ENCODE measurements at regions not wholly inside any gene's neighbourhood (a gene's known extent, or its start where the extent isn't known, plus 50 kb on each side); places are given as distances from the start of the nearest gene placed in this dataset.

DNA sequence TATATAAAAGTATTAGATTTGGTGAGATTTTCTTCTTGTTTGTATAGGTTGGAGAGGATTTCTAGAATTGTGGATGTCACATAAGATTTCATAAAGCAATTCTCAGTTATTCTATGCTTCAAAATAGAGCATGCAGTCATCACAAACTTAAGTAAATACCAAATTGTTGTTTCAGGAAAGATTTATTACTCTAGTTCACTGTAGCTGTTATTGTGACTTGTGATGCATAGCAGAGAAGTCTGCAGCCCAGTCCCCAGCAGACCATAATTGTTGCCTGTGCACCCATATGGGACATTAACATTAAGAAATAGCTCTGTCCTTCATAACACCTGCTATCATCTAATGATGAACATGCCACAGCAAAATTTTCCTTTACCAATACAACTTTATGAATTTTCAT lies 228.0 kb upstream of the FAM83B start:
- Histone ChIP-seq H3K4me2 (ENCODE audit: insufficient read depth, low read length) (no peak overlapping the region), H3K79me2 (ENCODE audit: insufficient read depth, low read length) (no peaks in the 10 kb centered on the region), H3K9ac (ENCODE audit: low read depth, low read length) (no peak overlapping the region), H3K27me3 (ENCODE audit: insufficient read depth, low read length, poor library complexity) (no peaks in the 10 kb centered on the region), H2AFZ (ENCODE audit: low read depth, low read length) (no peak overlapping the region), H3K4me3 (ENCODE audit: low read depth in 1 of 2, low read length in 2 of 2) (no peak overlapping the region), H4K20me1 (ENCODE audit: insufficient read depth, low read length) (no peaks in the 10 kb centered on the region), H3K4me1 (ENCODE audit: insufficient read depth, low read length) (no peaks in the 10 kb centered on the region), H3K36me3 (ENCODE audit: insufficient read depth, low read length) (no peaks in the 10 kb centered on the region), H3K27ac (ENCODE audit: low read length) (no peak overlapping the region), H3K9me3 (ENCODE audit: insufficient read depth, low read length, severe bottlenecking) (no peaks in the 10 kb centered on the region)
- TF ChIP-seq, protein P1, sequence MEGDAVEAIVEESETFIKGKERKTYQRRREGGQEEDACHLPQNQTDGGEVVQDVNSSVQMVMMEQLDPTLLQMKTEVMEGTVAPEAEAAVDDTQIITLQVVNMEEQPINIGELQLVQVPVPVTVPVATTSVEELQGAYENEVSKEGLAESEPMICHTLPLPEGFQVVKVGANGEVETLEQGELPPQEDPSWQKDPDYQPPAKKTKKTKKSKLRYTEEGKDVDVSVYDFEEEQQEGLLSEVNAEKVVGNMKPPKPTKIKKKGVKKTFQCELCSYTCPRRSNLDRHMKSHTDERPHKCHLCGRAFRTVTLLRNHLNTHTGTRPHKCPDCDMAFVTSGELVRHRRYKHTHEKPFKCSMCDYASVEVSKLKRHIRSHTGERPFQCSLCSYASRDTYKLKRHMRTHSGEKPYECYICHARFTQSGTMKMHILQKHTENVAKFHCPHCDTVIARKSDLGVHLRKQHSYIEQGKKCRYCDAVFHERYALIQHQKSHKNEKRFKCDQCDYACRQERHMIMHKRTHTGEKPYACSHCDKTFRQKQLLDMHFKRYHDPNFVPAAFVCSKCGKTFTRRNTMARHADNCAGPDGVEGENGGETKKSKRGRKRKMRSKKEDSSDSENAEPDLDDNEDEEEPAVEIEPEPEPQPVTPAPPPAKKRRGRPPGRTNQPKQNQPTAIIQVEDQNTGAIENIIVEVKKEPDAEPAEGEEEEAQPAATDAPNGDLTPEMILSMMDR (IDR thresholded peaks at IDR 0.05; ENCODE audit: borderline replicate concordance, extremely low read depth, low read length, poor library complexity, severe bottlenecking): no peak
- no peak for ATAC-seq (ENCODE audit: insufficient read depth, low read depth)
- DNase-seq: no peak

DNA sequence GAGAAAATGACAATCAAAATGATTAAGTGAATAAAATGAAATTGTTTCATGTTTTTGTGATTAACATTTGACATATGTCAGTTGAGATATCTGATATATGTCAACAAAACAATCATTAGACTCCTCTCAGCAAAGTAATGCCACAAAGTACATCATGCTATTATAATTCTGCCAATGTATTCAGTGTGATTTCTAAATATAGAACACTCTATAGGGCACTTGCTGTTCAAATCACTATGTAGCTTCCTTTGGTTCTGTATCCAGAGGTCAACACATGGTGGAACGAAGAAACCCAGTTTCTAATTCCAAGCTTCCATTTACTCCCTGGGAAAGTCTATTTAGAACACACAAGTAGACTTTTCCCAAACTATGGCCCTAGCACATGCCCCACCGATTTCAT lies 227.5 kb upstream of the FAM83B start:
- Histone ChIP-seq H3K79me2 (ENCODE audit: insufficient read depth, low read length) (no peaks in the 10 kb centered on the region), H3K9me3 (ENCODE audit: insufficient read depth, low read length, severe bottlenecking) (no peaks in the 10 kb centered on the region), H3K27ac (ENCODE audit: low read length) (no peak overlapping the region), H3K27me3 (ENCODE audit: insufficient read depth, low read length, poor library complexity) (no peaks in the 10 kb centered on the region), H4K20me1 (ENCODE audit: insufficient read depth, low read length) (no peaks in the 10 kb centered on the region), H3K9ac (ENCODE audit: low read depth, low read length) (no peak overlapping the region), H3K36me3 (ENCODE audit: insufficient read depth, low read length) (no peaks in the 10 kb centered on the region), H2AFZ (ENCODE audit: low read depth, low read length) (no peak overlapping the region), H3K4me2 (ENCODE audit: insufficient read depth, low read length) (no peak overlapping the region), H3K4me1 (ENCODE audit: insufficient read depth, low read length) (no peaks in the 10 kb centered on the region), H3K4me3 (ENCODE audit: low read depth in 1 of 2, low read length in 2 of 2) (no peak overlapping the region)
- TF ChIP-seq EZH2 (IDR thresholded peaks at IDR 0.05; ENCODE audit: borderline replicate concordance, low read depth, low read length, severe bottlenecking): no peak
- DNase-seq (no peak), ATAC-seq (ENCODE audit: insufficient read depth, low read depth) (no peak)

DNA sequence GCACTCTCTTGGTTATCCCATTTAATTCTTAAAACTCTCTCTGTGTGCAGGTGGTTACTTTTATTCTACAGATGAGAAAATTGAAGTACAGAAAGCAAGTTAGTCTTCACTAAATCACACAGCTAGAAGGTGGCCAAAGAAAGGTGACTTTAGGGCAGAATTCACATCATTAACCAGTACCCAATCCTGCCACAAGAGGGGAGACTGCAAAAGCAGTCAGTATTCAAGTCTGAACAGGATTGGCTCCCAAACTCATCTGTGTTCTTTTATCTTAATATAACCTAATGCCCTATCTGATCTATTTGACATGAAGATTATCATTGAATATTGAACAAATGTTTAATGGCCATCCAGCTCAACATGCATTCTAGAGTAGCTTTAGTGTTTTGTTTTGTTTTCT lies 225.3 kb upstream of the FAM83B start:
- no peaks in the 10 kb centered on the region for H4K20me1 ChIP-seq (ENCODE audit: insufficient read depth, low read length)
- H2AFZ ChIP-seq (ENCODE audit: low read depth, low read length): no peak overlapping the region
- no peak overlapping the region for H3K4me2 ChIP-seq (ENCODE audit: insufficient read depth, low read length)
- H3K36me3 ChIP-seq (ENCODE audit: insufficient read depth, low read length): no peaks in the 10 kb centered on the region
- no peaks in the 10 kb centered on the region for H3K27me3 ChIP-seq (ENCODE audit: insufficient read depth, low read length, poor library complexity)
- no peak overlapping the region for H3K9ac ChIP-seq (ENCODE audit: low read depth, low read length)
- DNase-seq: no peak
- no peak overlapping the region for H3K27ac ChIP-seq (ENCODE audit: low read length)
- peak; percentile 64; the same call in 2 of the 3 replicates for ATAC-seq (ENCODE audit: insufficient read depth, low read depth)
- no peak for TF ChIP-seq EZH2 (IDR thresholded peaks at IDR 0.05; ENCODE audit: borderline replicate concordance, low read depth, low read length, severe bottlenecking)
- TF ChIP-seq, protein P1 (IDR thresholded peaks at IDR 0.05; ENCODE audit: borderline replicate concordance, extremely low read depth, low read length, poor library complexity, severe bottlenecking): peak; percentile 51
- no peaks in the 10 kb centered on the region for H3K9me3 ChIP-seq (ENCODE audit: insufficient read depth, low read length, severe bottlenecking)
- H3K79me2 ChIP-seq (ENCODE audit: insufficient read depth, low read length): no peaks in the 10 kb centered on the region
- no peak overlapping the region for H3K4me3 ChIP-seq (ENCODE audit: low read depth in 1 of 2, low read length in 2 of 2)
- no peaks in the 10 kb centered on the region for H3K4me1 ChIP-seq (ENCODE audit: insufficient read depth, low read length)

DNA sequence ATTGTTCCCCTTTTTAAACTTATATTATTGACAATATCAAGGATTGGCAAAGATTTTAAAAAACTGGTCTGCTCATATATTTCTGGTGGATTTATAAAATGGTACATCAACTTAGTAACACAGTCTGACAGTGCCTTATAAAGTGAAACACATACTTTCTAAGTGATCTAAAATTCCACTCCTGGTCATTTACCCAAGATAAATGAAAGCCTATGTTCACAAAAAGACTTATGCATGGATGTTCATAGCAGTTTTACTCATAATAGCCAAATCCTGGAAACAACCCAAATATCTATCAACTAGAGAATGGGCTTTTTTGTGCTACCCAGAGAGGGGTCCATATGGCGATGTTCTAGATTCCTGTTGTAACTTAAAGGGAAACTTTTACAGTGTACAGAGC lies 222.4 kb upstream of the FAM83B start:
- no peak for ATAC-seq (ENCODE audit: insufficient read depth, low read depth)

More for the DNA sequence above, 222.4 kb upstream of the FAM83B start:
- Histone ChIP-seq H3K4me1 (ENCODE audit: insufficient read depth, low read length) (no peaks in the 10 kb centered on the region), H3K4me2 (ENCODE audit: insufficient read depth, low read length) (no peak overlapping the region), H3K4me3 (ENCODE audit: low read depth in 1 of 2, low read length in 2 of 2) (no peak overlapping the region), H2AFZ (ENCODE audit: low read depth, low read length) (no peak overlapping the region), H3K9ac (ENCODE audit: low read depth, low read length) (no peak overlapping the region), H3K27ac (ENCODE audit: low read length) (no peak overlapping the region), H3K79me2 (ENCODE audit: insufficient read depth, low read length) (no peaks in the 10 kb centered on the region), H3K9me3 (ENCODE audit: insufficient read depth, low read length, severe bottlenecking) (no peaks in the 10 kb centered on the region), H4K20me1 (ENCODE audit: insufficient read depth, low read length) (no peaks in the 10 kb centered on the region), H3K27me3 (ENCODE audit: insufficient read depth, low read length, poor library complexity) (no peaks in the 10 kb centered on the region), H3K36me3 (ENCODE audit: insufficient read depth, low read length) (no peaks in the 10 kb centered on the region)
- no peak for TF ChIP-seq EZH2 (IDR thresholded peaks at IDR 0.05; ENCODE audit: borderline replicate concordance, low read depth, low read length, severe bottlenecking)
- TF ChIP-seq, protein P1 (IDR thresholded peaks at IDR 0.05; ENCODE audit: borderline replicate concordance, extremely low read depth, low read length, poor library complexity, severe bottlenecking): no peak
- DNase-seq: no peak
